IMR-90 (cell line): ENCODE measurements at regions not wholly inside any gene's neighbourhood (a gene's known extent, or its start where the extent isn't known, plus 50 kb on each side); places are given as distances from the start of the nearest gene placed in this dataset.

Source experiments
- ATAC-seq: fragments of 200-7000 bp; cut with Tn5 transposase; 2 replicates; pipeline ENCODE4 v1.9.1; 2020; ENCODE audit warnings: low read depth, mild to moderate bottlenecking, moderate library complexity
- BruUV-seq: library from RNA; stranded (reverse); fragments of 400-500 nt; replicated peaks from 2 replicates; lab custom pipeline; 2021; lab: Mats Ljungman, UMichigan
- CTCF ChIA-PET: fragments of 300-600 bp; formaldehyde crosslinking; extraction: SDS; loops from one replicate; lab custom pipeline; 2021; ENCODE audit warnings: antibody characterized with exemption; lab: Yijun Ruan, JAX
- POLR2A ChIA-PET: fragments of 300-600 bp; sonication (Branson Sonifier 250); formaldehyde crosslinking; loops from one replicate; lab custom pipeline; 2022; ENCODE audit warnings: antibody characterized with exemption; ENCODE audit not compliant: unreplicated experiment; lab: Charles Lee
- DNase-seq: peaks from one replicate; pipeline ENCODE4 v3.0.0; 2013
- H2AFZ ChIP-seq: replicated peaks from 2 replicates; pipeline ENCODE3; 2013; ENCODE audit warnings: low read length, mild to moderate bottlenecking; ENCODE audit not compliant: poor library complexity
- H2AK5ac ChIP-seq: 2 replicates; pipeline ENCODE4 v1.6.1; 2013; ENCODE audit warnings: low read depth, low read length, inconsistent platforms
- H2AK9ac ChIP-seq: replicated peaks from 2 replicates; pipeline ENCODE3; 2013; ENCODE audit warnings: mild to moderate bottlenecking, low read depth, low read length, moderate library complexity; ENCODE audit not compliant: poor library complexity
- H2BK120ac ChIP-seq: 2 replicates; pipeline ENCODE4 v1.6.1; 2013; ENCODE audit warnings: low read depth, low read length, inconsistent platforms
- H2BK15ac ChIP-seq: 3 replicates; pipeline ENCODE4 v1.6.1; 2013; ENCODE audit warnings: low read depth, low read length, inconsistent platforms
- H2BK20ac ChIP-seq: 2 replicates; pipeline ENCODE4 v1.6.1; 2013; ENCODE audit warnings: low read depth, mild to moderate bottlenecking, inconsistent platforms, low read length, moderate library complexity
- H2BK5ac ChIP-seq: 2 replicates; pipeline ENCODE4 v1.6.1; 2013; ENCODE audit warnings: mild to moderate bottlenecking, low read depth, low read length, inconsistent platforms; ENCODE audit not compliant: poor library complexity, severe bottlenecking
- H3K14ac ChIP-seq: replicated peaks from 2 replicates; pipeline ENCODE4 v1.6.1; 2013; ENCODE audit warnings: low read depth, low read length, inconsistent platforms
- H3K18ac ChIP-seq: 2 replicates; pipeline ENCODE4 v1.6.1; 2013; ENCODE audit warnings: low read depth, low read length, control low read depth
- H3K23ac ChIP-seq: 2 replicates; pipeline ENCODE4 v1.6.1; 2013; ENCODE audit warnings: low read depth, low read length, inconsistent platforms
- H3K27ac ChIP-seq: 2 replicates; pipeline ENCODE4 v1.5.1; 2013; ENCODE audit warnings: mild to moderate bottlenecking, control low read depth, low read length; ENCODE audit not compliant: insufficient read depth
- H3K27me3 ChIP-seq: 2 replicates; pipeline ENCODE4 v1.6.1; 2013; ENCODE audit warnings: low read length; ENCODE audit not compliant: control insufficient read depth, insufficient read depth
- H3K36me3 ChIP-seq: 2 replicates; pipeline ENCODE4 v1.6.1; 2013; ENCODE audit warnings: low read length, mixed read lengths; ENCODE audit not compliant: control insufficient read depth, insufficient read depth
- H3K4ac ChIP-seq: 2 replicates; pipeline ENCODE4 v1.6.1; 2013; ENCODE audit warnings: low read depth, low read length, inconsistent platforms
- H3K4me1 ChIP-seq: 2 replicates; pipeline ENCODE4 v1.6.1; 2013; ENCODE audit warnings: low read length, mixed read lengths; ENCODE audit not compliant: control insufficient read depth, insufficient read depth
- H3K4me2 ChIP-seq: 2 replicates; pipeline ENCODE4 v1.6.1; 2013; ENCODE audit warnings: low read depth, mild to moderate bottlenecking, control low read depth, low read length, moderate library complexity
- H3K4me3 ChIP-seq: 2 replicates; pipeline ENCODE4 v1.5.1; 2013; ENCODE audit warnings: low read depth, mild to moderate bottlenecking, control low read depth, low read length, moderate library complexity; ENCODE audit not compliant: insufficient read depth
- H3K56ac ChIP-seq: 2 replicates; pipeline ENCODE4 v1.6.1; 2013; ENCODE audit warnings: low read length, inconsistent platforms; ENCODE audit not compliant: insufficient read depth; ENCODE audit errors: extremely low read depth
- H3K79me1 ChIP-seq, 2 experiments: 2 replicates each; pipeline ENCODE4 v1.6.1; 2013; ENCODE audit warnings: low read length in 2 of 2, inconsistent platforms in 1 of 2, low read depth in 1 of 2
- H3K9ac ChIP-seq: 2 replicates; pipeline ENCODE4 v1.6.1; 2013; ENCODE audit warnings: low read depth, low read length, control low read depth
- H3K9me1 ChIP-seq: 2 replicates; pipeline ENCODE4 v1.6.1; 2013; ENCODE audit warnings: low read length, inconsistent platforms; ENCODE audit not compliant: insufficient read depth
- H3K9me3 ChIP-seq: 2 replicates; pipeline ENCODE4 v1.6.1; 2013; ENCODE audit warnings: low read length; ENCODE audit not compliant: control insufficient read depth, insufficient read depth
- H4K20me1 ChIP-seq: 2 replicates; pipeline ENCODE4 v1.6.1; 2013; ENCODE audit warnings: low read length, inconsistent platforms; ENCODE audit not compliant: insufficient read depth
- H4K5ac ChIP-seq: 2 replicates; pipeline ENCODE4 v1.6.1; 2013; ENCODE audit warnings: mild to moderate bottlenecking, low read depth, low read length, control low read depth
- H4K8ac ChIP-seq, 2 experiments: 2 replicates each; pipeline ENCODE4 v1.6.1; 2013; ENCODE audit warnings: low read depth in 2 of 2, low read length in 2 of 2, control low read depth in 1 of 2, inconsistent platforms in 1 of 2
- H4K91ac ChIP-seq: 2 replicates; pipeline ENCODE4 v1.6.1; 2013; ENCODE audit warnings: low read depth, low read length, inconsistent platforms; ENCODE audit not compliant: insufficient read depth
- MXI1 ChIP-seq: IDR thresholded peaks from 2 replicates; pipeline ENCODE4 v1.6.1; 2012; ENCODE audit warnings: low read depth, mild to moderate bottlenecking, low read length, moderate library complexity, borderline replicate concordance
- POLR2A ChIP-seq: IDR thresholded peaks from 2 replicates; pipeline ENCODE4 v1.6.1; 2012; ENCODE audit warnings: mild to moderate bottlenecking, low read depth, low read length
- RFX5 ChIP-seq: IDR thresholded peaks from 2 replicates; pipeline ENCODE4 v1.8.0; 2012; ENCODE audit warnings: low read depth, mild to moderate bottlenecking, low read length, moderate library complexity
- USF2 ChIP-seq: fragments of 150-350 bp; IDR thresholded peaks from 2 replicates; pipeline ENCODE4 v1.6.1; 2017; ENCODE audit warnings: mild to moderate bottlenecking, antibody characterized with exemption, low read length, low read depth
- dilution Hi-C: fragments of 300-500 bp; cut with HindIII; formaldehyde crosslinking; loops from one replicate; pipeline ENCODE4 v1.14.3; 2018; ENCODE audit warnings: low sequenced_read_pairs; ENCODE audit not compliant: unreplicated experiment
- in situ Hi-C: fragments of 300-500 bp; cut with MboI; formaldehyde crosslinking; loops from 3 replicates; pipeline ENCODE4 v1.14.3; 2019; ENCODE audit warnings: low sequenced_read_pairs, inconsistent platforms, mixed read lengths
- intact Hi-C: fragments of 100-400 bp; cut with micrococcal nuclease; formaldehyde crosslinking; loops from 2 replicates; pipeline ENCODE4 v1.10.0; 2022
- TF ChIP-seq, protein P1 (sequence below): conservative IDR thresholded peaks from 2 replicates; pipeline ENCODE4 v1.5.1; 2012; ENCODE audit warnings: mild to moderate bottlenecking, low read depth, low read length, improper control_type of control experiment

DNA sequence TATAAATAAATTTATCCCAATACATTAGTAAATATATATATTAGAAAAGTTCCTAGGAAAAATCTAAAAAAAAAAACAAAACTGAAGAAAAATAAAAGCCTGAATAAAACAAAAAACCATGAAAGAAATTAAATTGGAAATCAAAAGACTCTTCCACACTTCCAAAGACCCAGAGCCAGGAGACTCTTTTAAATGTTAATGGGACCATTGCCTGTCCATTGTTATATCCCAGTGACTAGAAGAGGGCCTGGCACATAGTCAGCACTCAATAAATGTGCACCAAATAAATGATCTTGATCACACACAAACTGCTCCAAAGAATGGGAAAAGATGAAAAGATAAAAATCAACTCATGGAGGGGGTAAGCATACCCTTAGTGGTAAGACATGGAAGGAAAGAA lies 51.3 kb upstream of the CLDN18 start:
- ChIA-PET CTCF (no interaction called here), POLR2A (no interaction called here)
- H3K27me3 ChIP-seq: 0 out of 2 replicates have a peak, but pooled peaks cover 2% of the 10 kb centered on the region
- no peak overlapping the region for H2AK5ac ChIP-seq
- H4K5ac ChIP-seq: no peak overlapping the region
- in situ Hi-C loops: no loop called here
- H4K91ac ChIP-seq: no peak overlapping the region
- H3K36me3 ChIP-seq: no peaks in the 10 kb centered on the region
- no peak overlapping the region for H3K4ac ChIP-seq
- H2AFZ ChIP-seq: no peak overlapping the region
- H4K20me1 ChIP-seq: no peaks in the 10 kb centered on the region
- ATAC-seq (no peak), DNase-seq (no peak)
- dilution Hi-C loops: no loop called here
- H3K23ac ChIP-seq: no peak overlapping the region
- H3K9me1 ChIP-seq: no peaks in the 10 kb centered on the region
- no peak overlapping the region for H2AK9ac ChIP-seq
- no peaks in the 10 kb centered on the region for H3K9me3 ChIP-seq
- H3K27ac ChIP-seq: no peak overlapping the region
- H2BK20ac ChIP-seq: no peak overlapping the region
- H2BK5ac ChIP-seq: no peak overlapping the region
- H2BK15ac ChIP-seq: no peak overlapping the region
- intact Hi-C loops: no loop called here
- H3K14ac ChIP-seq: no peak overlapping the region
- H3K18ac ChIP-seq: no peak overlapping the region
- no TSS peak for BruUV-seq
- no peak overlapping the region for H2BK120ac ChIP-seq
- no peak overlapping the region for H3K9ac ChIP-seq
- H3K4me2 ChIP-seq: no peak overlapping the region
- H3K79me1 ChIP-seq: no peaks in the 10 kb centered on the region
- TF ChIP-seq USF2 (no peak), POLR2A (no peak), MXI1 (no peak), RFX5 (no peak)
- TF ChIP-seq, protein P1, sequence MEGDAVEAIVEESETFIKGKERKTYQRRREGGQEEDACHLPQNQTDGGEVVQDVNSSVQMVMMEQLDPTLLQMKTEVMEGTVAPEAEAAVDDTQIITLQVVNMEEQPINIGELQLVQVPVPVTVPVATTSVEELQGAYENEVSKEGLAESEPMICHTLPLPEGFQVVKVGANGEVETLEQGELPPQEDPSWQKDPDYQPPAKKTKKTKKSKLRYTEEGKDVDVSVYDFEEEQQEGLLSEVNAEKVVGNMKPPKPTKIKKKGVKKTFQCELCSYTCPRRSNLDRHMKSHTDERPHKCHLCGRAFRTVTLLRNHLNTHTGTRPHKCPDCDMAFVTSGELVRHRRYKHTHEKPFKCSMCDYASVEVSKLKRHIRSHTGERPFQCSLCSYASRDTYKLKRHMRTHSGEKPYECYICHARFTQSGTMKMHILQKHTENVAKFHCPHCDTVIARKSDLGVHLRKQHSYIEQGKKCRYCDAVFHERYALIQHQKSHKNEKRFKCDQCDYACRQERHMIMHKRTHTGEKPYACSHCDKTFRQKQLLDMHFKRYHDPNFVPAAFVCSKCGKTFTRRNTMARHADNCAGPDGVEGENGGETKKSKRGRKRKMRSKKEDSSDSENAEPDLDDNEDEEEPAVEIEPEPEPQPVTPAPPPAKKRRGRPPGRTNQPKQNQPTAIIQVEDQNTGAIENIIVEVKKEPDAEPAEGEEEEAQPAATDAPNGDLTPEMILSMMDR: no peak
- no peaks in the 10 kb centered on the region for H3K4me1 ChIP-seq
- no peak overlapping the region for H3K56ac ChIP-seq
- H3K4me3 ChIP-seq: no peak overlapping the region
- no peak overlapping the region for H4K8ac ChIP-seq
